Astrocyte (in vitro differentiated cells and primary cell): ENCODE measurements at regions not wholly inside any gene's neighbourhood (a gene's known extent, or its start where the extent isn't known, plus 50 kb on each side); places are given as distances from the start of the nearest gene placed in this dataset.

ENCODE experiments used
- EZH2 ChIP-seq: IDR thresholded peaks from 2 replicates; pipeline ENCODE4 v1.6.1; 2012; ENCODE audit warnings: mild to moderate bottlenecking, low read length, inconsistent platforms; ENCODE audit not compliant: insufficient read depth
- TF ChIP-seq, protein P1 (sequence below): IDR thresholded peaks from 2 replicates; pipeline ENCODE4 v1.5.1; 2011; ENCODE audit warnings: low read depth, mild to moderate bottlenecking, inconsistent platforms, low read length, moderate library complexity; ENCODE audit not compliant: insufficient read depth

DNA sequence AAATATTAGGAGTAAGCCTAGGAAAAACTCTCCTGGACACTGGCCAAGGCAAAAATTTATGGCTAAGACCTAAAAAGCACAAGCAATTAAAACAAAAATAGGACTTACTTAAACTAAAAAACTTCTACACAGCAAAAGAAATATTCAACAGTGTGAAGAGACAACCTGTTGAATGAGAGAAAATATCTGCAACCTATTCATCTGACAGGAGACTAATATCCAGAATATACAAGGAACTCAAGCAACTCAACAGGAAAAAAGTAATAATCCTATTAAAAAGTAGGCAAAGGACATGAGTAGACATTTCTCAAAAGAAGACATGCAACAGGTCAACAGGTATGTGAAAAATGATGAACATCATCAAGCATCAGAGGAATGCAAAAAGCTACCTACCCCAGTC, 431.1 kb downstream of the ZEB2 start:
- TF ChIP-seq, protein P1, sequence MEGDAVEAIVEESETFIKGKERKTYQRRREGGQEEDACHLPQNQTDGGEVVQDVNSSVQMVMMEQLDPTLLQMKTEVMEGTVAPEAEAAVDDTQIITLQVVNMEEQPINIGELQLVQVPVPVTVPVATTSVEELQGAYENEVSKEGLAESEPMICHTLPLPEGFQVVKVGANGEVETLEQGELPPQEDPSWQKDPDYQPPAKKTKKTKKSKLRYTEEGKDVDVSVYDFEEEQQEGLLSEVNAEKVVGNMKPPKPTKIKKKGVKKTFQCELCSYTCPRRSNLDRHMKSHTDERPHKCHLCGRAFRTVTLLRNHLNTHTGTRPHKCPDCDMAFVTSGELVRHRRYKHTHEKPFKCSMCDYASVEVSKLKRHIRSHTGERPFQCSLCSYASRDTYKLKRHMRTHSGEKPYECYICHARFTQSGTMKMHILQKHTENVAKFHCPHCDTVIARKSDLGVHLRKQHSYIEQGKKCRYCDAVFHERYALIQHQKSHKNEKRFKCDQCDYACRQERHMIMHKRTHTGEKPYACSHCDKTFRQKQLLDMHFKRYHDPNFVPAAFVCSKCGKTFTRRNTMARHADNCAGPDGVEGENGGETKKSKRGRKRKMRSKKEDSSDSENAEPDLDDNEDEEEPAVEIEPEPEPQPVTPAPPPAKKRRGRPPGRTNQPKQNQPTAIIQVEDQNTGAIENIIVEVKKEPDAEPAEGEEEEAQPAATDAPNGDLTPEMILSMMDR = no peak
- no peak for TF ChIP-seq EZH2
